Endothelial cell (in vitro differentiated cells): ENCODE measurements at regions not wholly inside any gene's neighbourhood (a gene's known extent, or its start where the extent isn't known, plus 50 kb on each side); places are given as distances from the start of the nearest gene placed in this dataset.

Experiments used
- DNase-seq: peaks from one replicate; pipeline ENCODE4 v3.0.0; 2021; ENCODE audit warnings: low spot score
- H3K27ac Mint-ChIP-seq: one replicate; pipeline ENCODE4 v1.8.0; 2021; ENCODE audit warnings: mixed read lengths, inconsistent platforms; ENCODE audit not compliant: unreplicated experiment
- H3K27me3 Mint-ChIP-seq: one replicate; pipeline ENCODE4 v1.8.0; 2021; ENCODE audit warnings: mild to moderate bottlenecking, moderate library complexity, mixed read lengths, inconsistent platforms; ENCODE audit not compliant: unreplicated experiment
- H3K36me3 Mint-ChIP-seq: one replicate; pipeline ENCODE4 v1.8.0; 2021; ENCODE audit warnings: mild to moderate bottlenecking, low read depth, mixed read lengths, inconsistent platforms; ENCODE audit not compliant: unreplicated experiment
- H3K4me1 Mint-ChIP-seq: one replicate; pipeline ENCODE4 v1.8.0; 2021; ENCODE audit warnings: mild to moderate bottlenecking, mixed read lengths, inconsistent platforms; ENCODE audit not compliant: unreplicated experiment
- H3K4me3 Mint-ChIP-seq: one replicate; pipeline ENCODE4 v1.8.0; 2021; ENCODE audit warnings: mild to moderate bottlenecking, mixed read lengths, inconsistent platforms; ENCODE audit not compliant: unreplicated experiment
- H3K9me3 Mint-ChIP-seq: one replicate; pipeline ENCODE4 v1.8.0; 2021; ENCODE audit warnings: mixed read lengths, inconsistent platforms; ENCODE audit not compliant: unreplicated experiment
- CTCF ChIP-seq: fragments of 200-600 bp; sonication (generic); IDR thresholded peaks from one replicate; pipeline ENCODE4 v1.5.0; 2021; ENCODE audit warnings: antibody characterized with exemption; ENCODE audit not compliant: unreplicated experiment

DNA sequence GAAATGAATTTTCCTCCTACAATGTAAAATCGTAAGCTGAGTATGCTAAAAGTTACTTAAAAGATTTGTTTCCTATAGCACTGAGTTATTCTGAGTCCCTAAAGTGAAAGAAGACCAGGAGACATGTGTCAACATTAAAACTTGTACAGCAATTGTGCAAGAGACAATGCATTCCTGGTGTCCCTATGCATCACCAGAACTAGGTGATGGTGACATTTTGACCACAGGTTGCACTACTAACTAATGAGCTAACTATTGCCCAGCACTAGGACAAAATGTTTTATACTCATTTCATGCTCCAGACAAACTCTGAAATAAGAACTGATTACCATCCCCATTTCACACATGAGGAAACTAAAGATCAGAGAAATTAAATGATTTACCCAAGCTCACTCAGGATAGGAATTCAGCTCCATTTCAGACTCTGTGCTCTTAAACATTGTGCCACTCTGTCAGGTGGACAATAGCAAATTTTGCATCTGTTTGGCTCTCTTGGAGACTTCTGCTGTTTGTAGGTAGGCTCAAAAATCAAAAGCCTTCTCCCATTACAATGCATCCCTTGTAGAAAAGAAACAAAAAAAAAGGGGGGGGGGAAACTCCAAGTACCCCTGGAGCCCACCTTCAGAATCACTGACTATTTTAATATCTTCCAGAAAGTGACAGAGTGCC is 269.2 kb downstream of the ACTL7B start:
- no peak for DNase-seq
- Mint-ChIP-seq H3K36me3 (no peaks in the 10 kb centered on the region), H3K4me1 (no peaks in the 10 kb centered on the region), H3K27ac (no peak overlapping the region), H3K27me3 (no peaks in the 10 kb centered on the region), H3K9me3 (no peaks in the 10 kb centered on the region), H3K4me3 (no peak overlapping the region)
- TF ChIP-seq CTCF = no peak

DNA sequence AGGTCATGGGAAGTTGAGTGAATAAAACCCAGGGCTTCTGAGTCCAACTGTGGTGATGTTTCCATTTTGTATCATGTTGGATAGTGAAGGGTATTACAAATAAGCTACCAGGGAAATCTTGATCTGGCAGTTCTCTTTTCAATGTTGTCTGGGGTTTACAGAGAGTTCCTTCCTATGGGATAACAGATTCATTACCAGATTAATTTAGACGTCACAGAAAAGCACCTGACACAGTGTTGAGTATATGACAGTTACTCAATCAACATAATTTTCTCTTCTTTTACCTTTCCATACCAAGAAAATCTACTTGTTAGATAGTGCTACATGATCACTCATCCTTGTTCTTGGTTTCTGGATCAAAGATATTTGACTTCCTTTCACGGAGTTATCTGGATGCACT is 270.9 kb downstream of the ACTL7B start:
- Mint-ChIP-seq H3K9me3 (no peaks in the 10 kb centered on the region), H3K4me3 (no peak overlapping the region), H3K4me1 (peaks cover 3% of the 10 kb centered on the region), H3K27ac (no peak overlapping the region), H3K27me3 (no peaks in the 10 kb centered on the region), H3K36me3 (no peaks in the 10 kb centered on the region)
- TF ChIP-seq CTCF = no peak
- no peak for DNase-seq

DNA sequence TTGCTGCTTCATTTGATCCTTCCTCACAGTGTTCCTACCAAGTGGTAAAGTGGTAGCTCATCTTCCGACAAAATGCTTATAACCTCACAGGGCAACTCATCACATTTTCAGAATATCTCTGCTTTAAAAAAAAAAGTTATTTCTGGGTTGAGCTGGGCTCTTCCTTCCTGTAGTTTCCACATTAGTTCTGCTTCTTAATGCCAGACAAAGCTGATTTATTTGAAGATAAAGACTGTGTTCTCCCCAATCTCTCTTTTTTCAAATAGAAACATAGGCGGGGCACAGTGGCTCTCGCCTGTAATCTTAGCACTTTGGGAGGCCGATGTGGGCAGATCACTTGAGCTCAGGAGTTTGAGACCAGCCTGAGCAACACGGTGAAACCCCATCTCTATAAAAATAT is 273.1 kb downstream of the ACTL7B start:
- Mint-ChIP-seq H3K36me3 (no peaks in the 10 kb centered on the region), H3K27me3 (peaks cover 2% of the 10 kb centered on the region), H3K27ac (no peak overlapping the region), H3K4me3 (no peak overlapping the region), H3K9me3 (no peaks in the 10 kb centered on the region), H3K4me1 (peaks cover 3% of the 10 kb centered on the region)
- no peak for TF ChIP-seq CTCF
- no peak for DNase-seq

DNA sequence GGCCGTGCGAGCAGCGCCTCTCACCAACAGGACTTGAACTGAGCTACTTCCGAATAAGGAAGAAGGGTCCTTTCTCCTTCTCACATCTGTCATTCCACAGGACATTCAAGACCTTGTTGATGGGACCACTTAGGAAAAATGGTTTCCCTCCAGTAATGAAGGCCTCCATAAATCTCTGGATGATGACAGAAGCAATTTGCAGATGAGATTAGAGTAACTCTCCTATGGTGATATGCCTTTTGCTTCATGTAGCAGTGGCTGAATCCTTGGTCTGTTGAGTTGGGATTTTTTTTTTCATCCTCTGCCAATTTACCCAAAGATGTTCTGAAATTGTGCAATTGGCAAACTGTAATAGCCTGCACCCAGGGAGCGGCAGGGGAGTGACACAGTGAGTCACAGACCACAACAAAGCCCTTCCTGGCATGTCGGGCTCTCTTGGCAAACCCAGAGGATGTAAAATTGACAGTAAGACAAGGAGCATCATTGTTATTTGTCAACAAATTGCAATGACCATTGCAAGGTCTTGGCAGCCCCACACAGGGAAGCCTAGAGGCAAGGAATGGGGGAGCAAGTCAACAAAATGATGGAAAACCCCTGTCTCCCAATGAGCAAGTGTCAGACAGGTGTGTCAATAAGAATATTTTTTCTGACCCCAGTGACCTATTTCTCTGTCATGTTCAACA is 275.9 kb downstream of the ACTL7B start:
- Mint-ChIP-seq H3K4me1 (peaks cover 3% of the 10 kb centered on the region), H3K27me3 (peaks cover 2% of the 10 kb centered on the region), H3K27ac (no peak overlapping the region), H3K36me3 (no peaks in the 10 kb centered on the region), H3K9me3 (no peaks in the 10 kb centered on the region), H3K4me3 (no peak overlapping the region)
- no peak for TF ChIP-seq CTCF
- no peak for DNase-seq

- DNase-seq = no peak
- Mint-ChIP-seq H3K27ac (no peak overlapping the region), H3K36me3 (no peaks in the 10 kb centered on the region), H3K9me3 (no peaks in the 10 kb centered on the region), H3K4me1 (no peaks in the 10 kb centered on the region), H3K27me3 (peaks cover 2% of the 10 kb centered on the region), H3K4me3 (no peak overlapping the region)
- no peak for TF ChIP-seq CTCF
Measured at GRCh38 chr9:108575276-108575675, 280.5 kb downstream of the ACTL7B start.
